SJCRH30 (cell line): ENCODE measurements at regions not wholly inside any gene's neighbourhood (a gene's known extent, or its start where the extent isn't known, plus 50 kb on each side); places are given as distances from the start of the nearest gene placed in this dataset.

ENCODE experiments used
- DNase-seq, 2 experiments: peaks; one replicate each; pipeline ENCODE4 v3.0.0-alpha.2; 2015 to 2020
- H3K27ac ChIP-seq: fragments of 250-450 bp; sonication (Bioruptor Pico); 2 replicates; pipeline ENCODE4 v1.5.1; 2020; ENCODE audit warnings: mild to moderate bottlenecking, moderate library complexity
- H3K27me3 ChIP-seq: fragments of 250-450 bp; sonication (Bioruptor Pico); 2 replicates; pipeline ENCODE4 v1.5.1; 2020; ENCODE audit warnings: mild to moderate bottlenecking, moderate library complexity
- H3K36me3 ChIP-seq: fragments of 250-450 bp; sonication (Bioruptor Pico); 2 replicates; pipeline ENCODE4 v1.5.1; 2020; ENCODE audit warnings: mild to moderate bottlenecking, moderate library complexity
- H3K4me1 ChIP-seq: fragments of 250-450 bp; sonication (Bioruptor Pico); 2 replicates; pipeline ENCODE4 v1.5.1; 2020; ENCODE audit warnings: mild to moderate bottlenecking, moderate library complexity
- H3K4me3 ChIP-seq: fragments of 250-450 bp; sonication (Bioruptor Pico); 2 replicates; pipeline ENCODE4 v1.5.1; 2020; ENCODE audit warnings: mild to moderate bottlenecking, moderate library complexity
- H3K9me3 ChIP-seq: fragments of 250-450 bp; sonication (Bioruptor Pico); replicated peaks from 2 replicates; pipeline ENCODE4 v1.5.1; 2020; ENCODE audit warnings: mild to moderate bottlenecking, moderate library complexity

DNA sequence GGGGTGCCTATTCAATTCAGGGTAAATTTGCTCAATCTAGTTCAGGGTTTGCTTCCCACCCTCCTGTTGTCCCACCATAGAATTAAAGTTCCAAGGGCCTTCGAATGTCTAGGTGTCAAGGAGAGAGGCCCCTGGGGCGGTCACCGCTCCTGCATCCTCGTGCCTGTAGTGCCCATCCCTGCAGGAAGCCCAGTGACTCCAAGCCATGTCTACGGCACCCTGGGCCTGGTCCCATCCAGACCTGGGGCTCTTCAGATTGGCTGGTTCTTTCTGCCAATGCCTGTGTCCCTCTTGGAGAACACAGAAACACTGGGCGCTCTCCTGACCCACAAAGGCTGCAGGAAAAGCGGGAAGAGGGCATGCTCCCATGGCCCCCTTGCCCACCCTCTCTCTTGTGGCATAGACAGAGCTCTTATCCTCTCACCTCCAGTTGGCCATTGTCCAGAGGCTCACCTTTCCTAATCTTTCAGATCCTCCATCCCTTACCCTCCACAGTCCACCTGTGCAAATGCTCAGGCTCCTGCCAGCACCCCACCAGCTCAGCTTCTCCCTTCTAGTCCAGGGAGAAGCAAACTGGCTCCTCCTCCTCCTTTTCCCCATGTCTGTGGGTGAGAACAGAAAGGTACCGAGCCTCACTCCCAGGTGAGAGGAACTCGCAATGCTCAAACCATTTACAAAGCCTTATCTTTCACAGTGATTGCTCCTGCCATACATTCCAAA, 253.0 kb upstream of the IRX2 start:
- Histone ChIP-seq H3K36me3 (no peaks in the 10 kb centered on the region), H3K9me3 (no peaks in the 10 kb centered on the region), H3K27me3 (no peaks in the 10 kb centered on the region), H3K4me3 (no peak overlapping the region), H3K4me1 (no peaks in the 10 kb centered on the region), H3K27ac (no peak overlapping the region)
- no peak for DNase-seq

- no peak overlapping the region for H3K27ac ChIP-seq
- H3K9me3 ChIP-seq = no peaks in the 10 kb centered on the region
- no peaks in the 10 kb centered on the region for H3K4me1 ChIP-seq
- no peak for DNase-seq
- no peaks in the 10 kb centered on the region for H3K27me3 ChIP-seq
- no peak overlapping the region for H3K4me3 ChIP-seq
- no peaks in the 10 kb centered on the region for H3K36me3 ChIP-seq
These were observed 250.8 kb upstream of the IRX2 start for GRCh38 chr5:3002230-3002629.

- Histone ChIP-seq H3K4me3 (no peak overlapping the region), H3K27ac (no peak overlapping the region), H3K27me3 (no peaks in the 10 kb centered on the region), H3K4me1 (no peaks in the 10 kb centered on the region), H3K9me3 (no peaks in the 10 kb centered on the region), H3K36me3 (no peaks in the 10 kb centered on the region)
- DNase-seq = no peak
These were observed 249.2 kb upstream of the IRX2 start for GRCh38 chr5:3000631-3001030.

- DNase-seq = no peak
- Histone ChIP-seq H3K27me3 (no peaks in the 10 kb centered on the region), H3K36me3 (no peaks in the 10 kb centered on the region)
These were observed 248.4 kb upstream of the IRX2 start for GRCh38 chr5:2999926-3000325.

GRCh38 chr5:2998106-2998505, 246.6 kb upstream of the IRX2 start:
- Histone ChIP-seq H3K4me1 (no peaks in the 10 kb centered on the region), H3K9me3 (no peaks in the 10 kb centered on the region), H3K27ac (no peak overlapping the region), H3K4me3 (no peak overlapping the region), H3K36me3 (no peaks in the 10 kb centered on the region), H3K27me3 (no peaks in the 10 kb centered on the region)
- DNase-seq = no peak

More at GRCh38 chr5:2999926-3000325, 248.4 kb upstream of the IRX2 start:
- Histone ChIP-seq H3K4me1 (no peaks in the 10 kb centered on the region), H3K9me3 (no peaks in the 10 kb centered on the region), H3K4me3 (no peak overlapping the region), H3K27ac (no peak overlapping the region)

- H3K36me3 ChIP-seq = no peaks in the 10 kb centered on the region
- H3K27me3 ChIP-seq = no peaks in the 10 kb centered on the region
- no peak for DNase-seq
- no peak overlapping the region for H3K4me3 ChIP-seq
- no peaks in the 10 kb centered on the region for H3K9me3 ChIP-seq
- H3K4me1 ChIP-seq = no peaks in the 10 kb centered on the region
- H3K27ac ChIP-seq = no peak overlapping the region
These were observed 245.7 kb upstream of the IRX2 start for GRCh38 chr5:2997179-2997578.

- H3K9me3 ChIP-seq = no peaks in the 10 kb centered on the region
- no peak for DNase-seq
- H3K27me3 ChIP-seq = no peaks in the 10 kb centered on the region
- no peaks in the 10 kb centered on the region for H3K36me3 ChIP-seq
- no peak overlapping the region for H3K4me3 ChIP-seq
- H3K27ac ChIP-seq = no peak overlapping the region
- H3K4me1 ChIP-seq = no peaks in the 10 kb centered on the region
These were observed 245.2 kb upstream of the IRX2 start for GRCh38 chr5:2996687-2997086.

GRCh38 chr5:2996248-2996647, 244.8 kb upstream of the IRX2 start:
- DNase-seq = no peak
- Histone ChIP-seq H3K27ac (no peak overlapping the region), H3K4me1 (no peaks in the 10 kb centered on the region), H3K9me3 (no peaks in the 10 kb centered on the region), H3K27me3 (no peaks in the 10 kb centered on the region), H3K4me3 (no peak overlapping the region), H3K36me3 (no peaks in the 10 kb centered on the region)

- Histone ChIP-seq H3K4me1 (no peaks in the 10 kb centered on the region), H3K27ac (no peak overlapping the region), H3K9me3 (no peaks in the 10 kb centered on the region), H3K27me3 (no peaks in the 10 kb centered on the region), H3K4me3 (no peak overlapping the region), H3K36me3 (no peaks in the 10 kb centered on the region)
- DNase-seq = no peak
These were observed 244.2 kb upstream of the IRX2 start for GRCh38 chr5:2995667-2996066.

DNA sequence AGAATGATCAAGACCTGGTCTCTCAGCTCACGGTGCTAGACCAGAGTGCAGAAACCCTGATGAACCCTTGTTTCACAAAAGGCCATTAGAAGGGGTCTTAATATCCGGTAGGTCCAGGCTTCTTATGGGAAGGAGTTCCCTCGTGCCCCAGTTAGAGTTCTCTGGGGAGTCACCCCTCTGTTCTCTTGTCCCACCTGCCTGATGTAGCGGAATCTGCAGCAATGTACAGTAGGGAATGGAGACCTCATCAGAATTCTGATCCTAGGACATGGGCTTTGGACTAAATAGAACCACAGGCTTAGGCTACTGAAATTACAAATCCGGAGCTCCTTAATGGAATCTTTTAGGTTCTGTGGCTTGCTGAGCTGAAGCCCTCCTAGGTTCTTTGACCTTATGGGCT, 243.6 kb upstream of the IRX2 start:
- Histone ChIP-seq H3K27me3 (no peaks in the 10 kb centered on the region), H3K27ac (no peak overlapping the region), H3K9me3 (no peaks in the 10 kb centered on the region), H3K36me3 (no peaks in the 10 kb centered on the region), H3K4me1 (no peaks in the 10 kb centered on the region), H3K4me3 (no peak overlapping the region)
- no peak for DNase-seq

DNA sequence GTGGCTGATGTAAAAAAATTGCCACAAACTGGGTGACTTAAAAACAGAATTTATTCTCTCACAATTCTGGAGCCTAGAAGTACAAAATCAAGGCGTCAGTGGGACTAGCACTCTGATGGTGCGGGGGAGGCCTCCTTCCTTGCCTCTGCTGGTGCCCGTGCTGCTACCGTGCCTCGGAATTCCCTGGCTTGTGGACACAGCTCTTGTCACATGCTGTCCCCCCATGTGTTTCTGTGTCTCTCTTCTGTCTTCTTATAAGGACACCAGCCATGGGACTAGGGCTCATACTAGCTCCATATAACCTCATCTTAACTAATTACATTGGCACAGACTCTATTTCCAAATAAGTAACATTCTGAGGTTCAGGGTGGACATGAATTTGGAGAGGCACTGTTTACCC, 242.3 kb upstream of the IRX2 start:
- no peaks in the 10 kb centered on the region for H3K4me1 ChIP-seq
- no peaks in the 10 kb centered on the region for H3K9me3 ChIP-seq

DNA sequence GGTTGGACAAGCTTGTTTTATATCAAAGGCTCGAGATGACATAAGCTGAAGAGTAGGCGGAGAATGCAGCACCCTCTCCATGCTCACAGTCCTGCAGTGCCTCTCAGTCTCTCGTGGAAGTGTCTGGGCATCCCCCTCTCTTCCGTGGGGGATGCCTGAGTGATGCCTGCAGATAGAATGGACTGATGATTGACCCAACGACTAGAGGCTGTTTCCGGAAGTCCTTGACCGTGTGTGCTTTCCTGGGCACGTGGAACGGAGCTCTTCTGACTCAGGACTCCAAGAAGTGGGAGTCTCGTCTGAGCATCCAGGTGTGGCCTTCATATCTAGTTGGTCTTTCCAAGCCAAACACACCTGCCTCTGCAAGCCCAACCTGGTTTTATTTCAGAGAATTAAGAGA, 241.8 kb upstream of the IRX2 start:
- H3K4me1 ChIP-seq = no peaks in the 10 kb centered on the region
- H3K9me3 ChIP-seq = no peaks in the 10 kb centered on the region

More for the DNA sequence above, 242.3 kb upstream of the IRX2 start:
- DNase-seq = no peak
- Histone ChIP-seq H3K27ac (no peak overlapping the region), H3K4me3 (no peak overlapping the region), H3K36me3 (no peaks in the 10 kb centered on the region), H3K27me3 (no peaks in the 10 kb centered on the region)

GRCh38 chr5:2992806-2993205, 241.3 kb upstream of the IRX2 start:
- Histone ChIP-seq H3K27ac (no peak overlapping the region), H3K4me1 (no peaks in the 10 kb centered on the region), H3K27me3 (no peaks in the 10 kb centered on the region), H3K36me3 (no peaks in the 10 kb centered on the region), H3K9me3 (no peaks in the 10 kb centered on the region), H3K4me3 (no peak overlapping the region)
- no peak for DNase-seq

More for the DNA sequence above, 241.8 kb upstream of the IRX2 start:
- H3K4me3 ChIP-seq = no peak overlapping the region
- no peak overlapping the region for H3K27ac ChIP-seq
- no peaks in the 10 kb centered on the region for H3K36me3 ChIP-seq
- H3K27me3 ChIP-seq = no peaks in the 10 kb centered on the region
- DNase-seq = no peak

GRCh38 chr5:2991884-2992283, 240.4 kb upstream of the IRX2 start:
- DNase-seq = no peak
- Histone ChIP-seq H3K27ac (no peak overlapping the region), H3K4me1 (no peaks in the 10 kb centered on the region), H3K27me3 (no peaks in the 10 kb centered on the region), H3K9me3 (no peaks in the 10 kb centered on the region), H3K36me3 (no peaks in the 10 kb centered on the region), H3K4me3 (no peak overlapping the region)

- Histone ChIP-seq H3K27ac (no peak overlapping the region), H3K4me1 (no peaks in the 10 kb centered on the region), H3K9me3 (no peaks in the 10 kb centered on the region), H3K27me3 (no peaks in the 10 kb centered on the region), H3K36me3 (no peaks in the 10 kb centered on the region), H3K4me3 (no peak overlapping the region)
- DNase-seq = no peak
These were observed 238.0 kb upstream of the IRX2 start for GRCh38 chr5:2989517-2989916.

- Histone ChIP-seq H3K9me3 (no peaks in the 10 kb centered on the region), H3K4me3 (no peak overlapping the region), H3K27ac (no peak overlapping the region), H3K36me3 (no peaks in the 10 kb centered on the region), H3K27me3 (no peaks in the 10 kb centered on the region), H3K4me1 (no peaks in the 10 kb centered on the region)
- no peak for DNase-seq
These were observed 234.8 kb upstream of the IRX2 start for GRCh38 chr5:2986301-2986700.
